ELF-1 (cell line): ENCODE measurements at regions not wholly inside any gene's neighbourhood (a gene's known extent, or its start where the extent isn't known, plus 50 kb on each side); places are given as distances from the start of the nearest gene placed in this dataset.

Experiments
- DNase-seq: peaks from one replicate; pipeline ENCODE4 v3.0.0-alpha.2; 2016; ENCODE audit warnings: low read depth, low spot score

DNA sequence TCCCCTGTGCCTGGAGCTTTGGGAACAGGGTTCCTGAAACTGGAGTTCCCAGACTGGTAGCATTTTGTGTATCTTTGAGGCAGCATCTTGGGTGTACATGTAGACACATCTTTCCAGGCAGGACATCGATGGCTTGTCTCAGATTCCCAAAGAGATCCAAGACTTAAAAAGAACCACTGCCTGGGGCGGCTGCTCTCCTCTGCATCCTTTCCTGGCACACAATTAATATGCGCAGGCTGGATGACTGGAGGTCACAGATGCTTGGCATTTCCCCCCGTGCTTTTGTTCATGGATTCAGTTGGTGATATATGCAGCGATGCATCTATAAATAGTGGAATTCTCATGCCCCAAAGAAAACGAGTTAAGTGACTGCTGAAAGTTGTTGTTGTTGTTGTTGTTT, 80.5 kb downstream of the CLDN34 start:
- DNase-seq = no peak

GRCh38 chrX:10048076-10048475, 80.9 kb downstream of the CLDN34 start:
- peak; percentile 59 for DNase-seq

DNA sequence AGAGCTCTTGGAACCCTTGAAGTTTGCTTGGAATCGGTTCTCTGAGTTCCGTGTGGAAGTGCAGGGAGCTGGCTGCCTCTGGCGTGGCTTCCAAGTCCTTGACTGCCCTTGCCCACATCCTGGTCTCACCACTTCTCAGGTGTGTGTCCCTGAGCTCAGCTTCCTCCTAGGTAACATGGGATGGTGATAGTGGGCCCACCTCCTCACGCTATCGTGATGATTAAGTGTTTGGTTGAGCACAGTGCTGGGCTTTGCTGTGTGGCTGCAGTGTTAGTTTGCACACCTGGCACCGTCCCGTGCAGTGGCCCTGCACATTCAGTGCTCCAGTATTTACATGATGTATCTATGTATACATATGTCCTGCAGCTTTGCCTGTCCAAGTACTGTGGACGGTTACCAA, 81.5 kb downstream of the CLDN34 start:
- no peak for DNase-seq

GRCh38 chrX:10049236-10049635, 82.1 kb downstream of the CLDN34 start:
- no peak for DNase-seq

DNA sequence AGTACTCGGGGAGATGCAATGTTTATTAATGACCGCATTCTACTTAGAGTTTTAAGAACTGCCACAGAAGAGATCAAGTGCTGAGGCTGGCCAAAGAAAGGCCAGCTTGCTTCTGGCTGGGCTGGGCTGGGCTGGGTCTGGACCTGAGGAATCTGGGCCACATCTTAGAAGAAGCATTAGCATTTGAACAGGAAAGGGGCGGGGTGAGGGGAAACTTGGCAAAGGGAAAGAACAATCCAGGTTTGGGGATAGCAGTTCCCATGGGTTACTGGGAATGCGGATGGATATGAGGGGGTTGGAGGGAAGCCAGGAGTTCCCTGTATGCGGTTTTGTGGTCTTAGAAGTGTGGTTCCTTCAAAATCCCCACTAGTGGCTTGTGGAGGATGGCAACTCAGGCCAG, 83.3 kb downstream of the CLDN34 start:
- peak; percentile 84 for DNase-seq

GRCh38 chrX:10051866-10052480, 84.8 kb downstream of the CLDN34 start:
- peak; percentile 70 for DNase-seq

GRCh38 chrX:10052906-10053625, 85.9 kb downstream of the CLDN34 start:
- no peak for DNase-seq

GRCh38 chrX:10054396-10054795, 87.2 kb downstream of the CLDN34 start:
- DNase-seq = no peak

DNA sequence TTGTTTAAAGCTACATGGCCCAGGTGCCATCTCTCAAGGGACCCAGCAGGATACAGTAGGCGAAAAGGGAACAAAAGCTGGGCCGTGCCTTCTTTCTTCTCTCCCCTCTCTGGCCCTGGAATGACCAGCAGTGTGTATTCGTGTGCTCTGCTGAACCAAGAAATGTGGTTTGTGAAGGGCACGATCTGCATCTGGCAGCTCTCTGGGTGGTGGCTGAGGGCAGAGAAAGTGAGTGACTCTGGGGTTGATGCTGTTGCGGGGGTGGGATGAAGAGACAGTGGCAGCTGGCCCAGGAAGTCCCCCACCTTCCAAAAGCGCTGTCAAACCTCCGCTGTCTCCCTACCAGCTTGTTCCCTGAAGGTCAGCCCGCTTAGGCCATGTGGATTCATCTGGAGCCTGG, 88.3 kb downstream of the CLDN34 start:
- no peak for DNase-seq

GRCh38 chrX:10062352-10062751, 94.4 kb upstream of the CLCN4 start:
- no peak for DNase-seq

- no peak for DNase-seq
Observed at GRCh38 chrX:10062980-10063379, 93.8 kb upstream of the CLCN4 start.

DNA sequence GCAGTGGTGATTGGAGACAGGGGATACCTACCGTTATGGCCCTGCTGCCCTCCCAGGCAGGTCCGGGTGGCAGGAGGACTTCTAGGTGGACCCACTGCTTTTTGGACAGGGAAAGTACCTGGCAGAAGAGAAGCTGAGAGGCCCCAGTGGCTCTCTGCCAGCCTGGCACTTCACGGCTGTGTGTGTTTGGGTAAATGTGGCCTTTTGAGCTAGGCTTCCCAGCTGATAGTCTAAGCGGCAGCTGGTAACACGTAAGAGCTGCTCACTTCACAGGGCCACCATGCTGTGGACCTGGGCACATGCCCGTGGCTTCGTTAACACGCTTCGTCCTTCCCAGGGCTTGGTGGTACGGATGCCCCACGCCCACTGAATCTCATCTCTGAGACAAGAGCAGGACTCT, 92.0 kb upstream of the CLCN4 start:
- no peak for DNase-seq

GRCh38 chrX:10070714-10071436, 85.9 kb upstream of the CLCN4 start:
- DNase-seq = no peak

GRCh38 chrX:10071451-10072144, 85.2 kb upstream of the CLCN4 start:
- DNase-seq = no peak

DNA sequence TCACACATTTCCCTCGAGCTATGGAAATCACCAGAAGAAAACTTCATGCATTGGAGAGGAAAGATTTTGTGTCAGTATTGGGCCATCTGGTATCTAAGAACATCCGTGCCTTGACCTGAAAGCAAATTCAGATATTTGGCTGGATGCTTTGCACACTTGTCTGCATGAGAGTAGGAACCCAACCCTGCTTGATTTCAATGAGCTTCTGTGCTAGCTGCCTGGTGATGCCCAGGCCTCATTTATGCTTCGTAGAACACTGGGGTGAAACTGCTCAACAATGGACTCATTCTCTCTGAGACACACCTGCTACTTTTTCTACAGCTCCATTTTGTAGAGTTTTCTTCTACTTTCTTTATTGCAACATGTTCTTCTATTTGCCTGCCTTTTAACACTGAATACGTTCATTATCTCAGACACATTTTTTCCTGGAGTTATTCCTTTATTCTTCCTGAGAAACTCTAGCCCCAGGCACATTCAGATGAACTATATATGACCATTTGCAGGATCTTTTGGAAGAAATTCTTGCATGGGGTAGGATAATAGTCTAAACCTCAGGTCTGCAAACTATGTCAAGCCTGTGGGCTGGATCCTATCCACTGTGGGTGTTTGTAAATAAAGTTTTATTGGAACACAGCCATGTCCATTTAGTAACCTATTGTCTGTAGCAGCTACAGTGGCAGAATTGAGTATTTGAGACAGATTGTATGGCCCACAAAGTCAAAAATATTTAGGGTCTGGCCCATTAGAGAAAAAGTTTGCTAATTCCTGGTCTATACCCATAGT, 83.8 kb upstream of the CLCN4 start:
- DNase-seq = no peak

- no peak for DNase-seq
Observed at GRCh38 chrX:10073671-10074070, 83.1 kb upstream of the CLCN4 start.

DNA sequence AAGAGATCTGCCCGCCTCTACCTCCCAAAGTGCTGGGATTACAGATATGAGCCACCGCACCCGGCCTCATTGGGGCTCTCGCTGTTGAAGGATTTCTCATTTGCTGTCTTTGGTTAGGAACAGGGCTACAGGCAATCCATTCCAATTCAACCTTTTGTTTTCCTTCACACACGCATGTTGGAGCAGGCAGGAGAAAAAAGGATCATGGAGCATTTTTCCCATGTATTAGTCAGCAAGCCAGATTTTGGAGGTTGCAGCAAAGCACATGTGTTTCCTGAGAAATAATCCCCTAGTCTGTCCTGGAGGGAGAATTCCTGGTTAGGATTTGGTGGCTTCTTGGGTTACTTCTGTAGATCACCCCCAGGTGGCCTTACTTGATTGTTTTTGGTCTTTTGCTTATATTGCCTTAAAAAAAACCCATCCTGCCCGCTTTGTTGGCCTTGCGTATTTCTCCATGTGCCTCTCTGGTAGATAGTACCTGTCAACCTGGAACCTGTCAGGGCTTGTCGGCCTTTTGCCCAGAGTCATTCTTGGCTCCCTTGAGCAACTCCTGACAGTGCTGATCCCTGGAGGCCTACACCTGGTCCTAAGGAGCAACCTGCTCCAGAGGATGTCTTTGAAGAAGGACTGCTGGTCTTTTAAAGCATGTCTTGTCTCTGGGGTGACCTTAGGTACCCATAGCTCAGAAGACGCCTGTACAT, 82.4 kb upstream of the CLCN4 start:
- peak; percentile 23 for DNase-seq

GRCh38 chrX:10076765-10077164, 80.0 kb upstream of the CLCN4 start:
- DNase-seq = no peak

DNA sequence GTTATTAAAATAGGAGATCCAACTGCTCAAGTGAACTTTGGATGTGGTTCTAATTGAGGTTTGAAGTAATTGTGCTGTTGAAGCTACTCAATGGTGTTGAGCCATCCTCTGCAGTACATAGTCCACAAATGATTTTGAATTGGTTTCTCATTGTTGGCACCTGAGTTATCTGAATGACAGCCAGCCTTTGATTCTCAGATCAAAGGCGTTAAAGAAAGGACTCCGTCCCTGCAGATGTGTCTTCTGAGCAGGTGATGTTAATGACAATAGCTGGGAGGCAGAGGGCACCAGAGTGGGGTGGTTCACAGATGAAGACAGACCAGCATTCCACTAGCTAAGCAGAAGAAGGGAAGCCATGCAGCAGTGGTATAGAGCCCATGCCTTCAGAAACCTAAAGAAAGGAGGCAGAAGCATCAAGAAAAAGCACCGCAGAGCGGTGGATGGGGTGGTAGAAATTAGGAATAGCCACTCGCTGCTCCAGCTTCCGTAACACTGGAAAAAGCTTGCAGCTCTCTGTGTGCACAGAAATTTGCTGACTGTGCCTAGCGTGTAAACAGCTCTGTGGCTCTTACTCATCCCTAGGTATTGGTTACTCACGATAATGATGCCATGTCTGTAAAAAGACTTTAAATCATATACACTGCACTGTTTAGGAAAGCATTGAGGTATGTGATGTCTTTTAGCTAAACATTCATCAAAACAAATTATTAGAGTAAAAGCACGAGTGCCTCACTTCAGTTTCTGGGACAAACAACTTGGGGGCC, 79.2 kb upstream of the CLCN4 start:
- peak; percentile 37 for DNase-seq

GRCh38 chrX:10078266-10078665, 78.5 kb upstream of the CLCN4 start:
- no peak for DNase-seq
